K562 (cell line): ENCODE measurements at regions not wholly inside any gene's neighbourhood (a gene's known extent, or its start where the extent isn't known, plus 50 kb on each side); places are given as distances from the start of the nearest gene placed in this dataset.

Experiments used
- CTCF ChIP-seq, 3 experiments: IDR thresholded peaks in 2 of 3; conservative IDR thresholded peaks in 1 of 3; 2 replicates each; pipeline ENCODE4 v1.5.1; 2011 to 2012; ENCODE audit warnings: low read length in 3 of 3, mild to moderate bottlenecking in 3 of 3, control low read depth in 2 of 3, improper control_type of control experiment in 1 of 3, inconsistent platforms in 1 of 3, low read depth in 1 of 3, mixed read lengths in 1 of 3, moderate library complexity in 1 of 3; ENCODE audit not compliant: insufficient read depth in 2 of 3
- HBP1 ChIP-seq: fragments of 450-650 bp; formaldehyde crosslinking; IDR thresholded peaks from 2 replicates; pipeline ENCODE4 v1.4.0; 2022; ENCODE audit warnings: missing genetic modification characterization
- HDAC2 ChIP-seq: fragments of 450-650 bp; IDR thresholded peaks from 2 replicates; pipeline ENCODE4 v1.6.1; 2016; ENCODE audit warnings: mild to moderate bottlenecking
- HES1 ChIP-seq: fragments of 450-650 bp; IDR thresholded peaks from 2 replicates; pipeline ENCODE4 v1.6.1; 2016; ENCODE audit warnings: low read depth, mild to moderate bottlenecking, moderate library complexity
- NCOR1 ChIP-seq: fragments of 450-650 bp; IDR thresholded peaks from 2 replicates; pipeline ENCODE4 v1.6.1; 2016; ENCODE audit warnings: mild to moderate bottlenecking, moderate library complexity
- NFIC ChIP-seq: fragments of 450-650 bp; IDR thresholded peaks from 2 replicates; pipeline ENCODE4 v1.6.1; 2017; ENCODE audit warnings: mild to moderate bottlenecking, inconsistent platforms
- NONO ChIP-seq, 2 experiments: fragments of 200-400 bp in 1 of 2; fragments of 450-650 bp in 1 of 2; formaldehyde crosslinking in 1 of 2; IDR thresholded peaks; 2 replicates each; pipeline ENCODE4 v1.6.1; 2017; ENCODE audit warnings: low read depth in 2 of 2, mild to moderate bottlenecking in 2 of 2, moderate library complexity in 2 of 2, low read length in 1 of 2
- NR2C1 ChIP-seq, 2 experiments: fragments of 450-650 bp; IDR thresholded peaks; 2 replicates each; pipeline ENCODE4 v1.6.1; 2017; ENCODE audit warnings: mild to moderate bottlenecking in 2 of 2, antibody characterized with exemption in 1 of 2, inconsistent platforms in 1 of 2, missing compliant biosample characterization in 1 of 2, missing genetic modification characterization in 1 of 2
- POLR2A ChIP-seq: fragments of 450-650 bp; conservative IDR thresholded peaks from 2 replicates; pipeline ENCODE4 v1.6.1; 2016
- POLR2AphosphoS2 ChIP-seq: IDR thresholded peaks from 2 replicates; pipeline ENCODE4 v1.6.1; 2012; ENCODE audit warnings: low read length, improper control_type of control experiment
- SAFB ChIP-seq: fragments of 200-400 bp; formaldehyde crosslinking; IDR thresholded peaks from 2 replicates; pipeline ENCODE4 v1.6.1; 2017; ENCODE audit warnings: low read depth, low read length, borderline replicate concordance

GRCh38 chr17:71825687-71826086 lies 295.1 kb upstream of the SOX9 start:
- no peak for TF ChIP-seq POLR2A
- no peak for TF ChIP-seq SAFB
- TF ChIP-seq HES1: no peak
- TF ChIP-seq POLR2AphosphoS2: no peak
- TF ChIP-seq HBP1 (CRISPR knock-in tag): no peak
- no peak for TF ChIP-seq CTCF (IDR thresholded peaks at IDR 0.05 in 2 of 3, conservative IDR thresholded peaks at IDR 0.05 in 1 of 3; ENCODE audit: insufficient read depth in 2 of 3, low read depth in 1 of 3, low read length in 3 of 3)
- no peak for TF ChIP-seq NR2C1 (IDR thresholded peaks at IDR 0.05)
- no peak for TF ChIP-seq NR2C1 (tag; IDR thresholded peaks at IDR 0.05)
- no peak for TF ChIP-seq NFIC
- no peak for TF ChIP-seq NONO (IDR thresholded peaks at IDR 0.05; ENCODE audit: low read depth in 2 of 2, low read length in 1 of 2)
- no peak for TF ChIP-seq HDAC2
- TF ChIP-seq NCOR1: no peak
